ENCODE measurements at regions not wholly inside any gene's neighbourhood (a gene's known extent, or its start where the extent isn't known, plus 50 kb on each side); places are given as distances from the start of the nearest gene placed in this dataset.

DNA sequence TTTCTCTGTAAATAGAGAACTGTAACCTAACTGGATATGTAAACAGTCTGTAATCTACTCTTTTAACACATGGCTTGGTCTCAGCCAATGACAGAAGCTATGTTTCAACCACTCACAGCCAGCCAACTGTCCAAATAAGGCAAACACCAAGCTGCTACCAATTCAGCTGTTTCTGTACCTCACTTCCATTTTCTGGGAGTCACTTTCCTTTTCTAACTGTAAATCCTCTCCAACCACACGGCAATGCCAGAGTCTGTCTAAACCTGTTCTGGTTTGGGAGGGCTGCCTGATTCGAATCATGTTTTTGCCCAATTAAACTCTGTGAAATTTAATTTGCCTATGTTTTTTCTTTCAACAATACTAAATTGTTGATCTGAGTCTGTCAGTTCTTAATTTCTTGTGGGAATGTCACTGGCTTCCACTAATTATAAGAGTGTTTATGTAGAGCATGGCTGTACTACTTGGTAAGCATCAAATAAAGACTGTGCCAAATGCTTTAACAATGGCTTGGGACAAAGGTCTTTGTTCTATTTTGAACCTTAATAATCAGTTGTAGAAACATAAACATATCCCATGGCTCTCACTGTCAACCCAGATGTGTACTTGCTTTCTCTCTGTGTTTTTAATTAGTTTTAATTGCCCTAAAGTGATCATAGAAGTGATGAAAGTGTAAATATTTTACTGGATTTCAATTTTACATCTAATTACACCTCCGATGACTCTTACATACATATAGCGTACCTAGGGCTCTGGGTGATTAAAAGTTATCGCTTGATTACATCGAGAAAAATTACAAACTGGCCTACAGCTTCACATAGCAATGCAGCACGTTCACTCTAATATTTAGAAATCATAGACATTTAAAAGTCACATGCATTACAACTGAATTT lies 1144.6 kb upstream of the TMPRSS15 start:
- DNase-seq (ENCODE audit: low read depth), result no peak
- H3K4me3 ChIP-seq (ENCODE audit: low read depth, low read length), result no peak overlapping the region
- TF ChIP-seq, protein P1, sequence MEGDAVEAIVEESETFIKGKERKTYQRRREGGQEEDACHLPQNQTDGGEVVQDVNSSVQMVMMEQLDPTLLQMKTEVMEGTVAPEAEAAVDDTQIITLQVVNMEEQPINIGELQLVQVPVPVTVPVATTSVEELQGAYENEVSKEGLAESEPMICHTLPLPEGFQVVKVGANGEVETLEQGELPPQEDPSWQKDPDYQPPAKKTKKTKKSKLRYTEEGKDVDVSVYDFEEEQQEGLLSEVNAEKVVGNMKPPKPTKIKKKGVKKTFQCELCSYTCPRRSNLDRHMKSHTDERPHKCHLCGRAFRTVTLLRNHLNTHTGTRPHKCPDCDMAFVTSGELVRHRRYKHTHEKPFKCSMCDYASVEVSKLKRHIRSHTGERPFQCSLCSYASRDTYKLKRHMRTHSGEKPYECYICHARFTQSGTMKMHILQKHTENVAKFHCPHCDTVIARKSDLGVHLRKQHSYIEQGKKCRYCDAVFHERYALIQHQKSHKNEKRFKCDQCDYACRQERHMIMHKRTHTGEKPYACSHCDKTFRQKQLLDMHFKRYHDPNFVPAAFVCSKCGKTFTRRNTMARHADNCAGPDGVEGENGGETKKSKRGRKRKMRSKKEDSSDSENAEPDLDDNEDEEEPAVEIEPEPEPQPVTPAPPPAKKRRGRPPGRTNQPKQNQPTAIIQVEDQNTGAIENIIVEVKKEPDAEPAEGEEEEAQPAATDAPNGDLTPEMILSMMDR (conservative IDR thresholded peaks at IDR 0.05; ENCODE audit: low read depth, low read length), result no peak

- TF ChIP-seq, protein P1 (conservative IDR thresholded peaks at IDR 0.05; ENCODE audit: low read depth, low read length), result no peak
- no peak for DNase-seq (ENCODE audit: low read depth)
- H3K4me3 ChIP-seq (ENCODE audit: low read depth, low read length), result no peak overlapping the region
Measured at GRCh38 chr21:19553919-19554615, 1150.5 kb upstream of the TMPRSS15 start.

GRCh38 chr21:19557046-19557445 lies 1153.5 kb upstream of the TMPRSS15 start:
- TF ChIP-seq, protein P1 (conservative IDR thresholded peaks at IDR 0.05; ENCODE audit: low read depth, low read length), result no peak
- DNase-seq (ENCODE audit: low read depth), result no peak
- no peak overlapping the region for H3K4me3 ChIP-seq (ENCODE audit: low read depth, low read length)

DNA sequence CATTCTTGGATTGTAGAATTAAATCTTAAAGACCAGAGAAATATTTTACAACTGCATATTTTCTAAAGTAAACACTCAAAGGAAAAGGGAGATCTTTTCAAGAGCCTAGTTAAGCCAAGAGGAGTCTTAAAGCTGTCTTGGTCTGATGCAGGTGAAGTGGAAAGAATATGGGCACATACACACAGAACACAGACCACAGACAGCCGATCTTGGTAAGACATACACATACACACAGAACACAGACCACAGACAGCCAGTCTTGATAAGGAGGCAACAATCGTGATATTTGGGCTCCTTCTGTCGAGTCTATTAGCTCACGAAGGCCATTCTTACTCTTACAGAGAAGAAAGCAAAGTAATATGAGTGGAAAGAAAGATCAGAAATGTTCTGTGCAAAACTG lies 1153.9 kb upstream of the TMPRSS15 start:
- TF ChIP-seq, protein P1 (conservative IDR thresholded peaks at IDR 0.05; ENCODE audit: low read depth, low read length), result no peak
- no peak overlapping the region for H3K4me3 ChIP-seq (ENCODE audit: low read depth, low read length)
- no peak for DNase-seq (ENCODE audit: low read depth)

DNA sequence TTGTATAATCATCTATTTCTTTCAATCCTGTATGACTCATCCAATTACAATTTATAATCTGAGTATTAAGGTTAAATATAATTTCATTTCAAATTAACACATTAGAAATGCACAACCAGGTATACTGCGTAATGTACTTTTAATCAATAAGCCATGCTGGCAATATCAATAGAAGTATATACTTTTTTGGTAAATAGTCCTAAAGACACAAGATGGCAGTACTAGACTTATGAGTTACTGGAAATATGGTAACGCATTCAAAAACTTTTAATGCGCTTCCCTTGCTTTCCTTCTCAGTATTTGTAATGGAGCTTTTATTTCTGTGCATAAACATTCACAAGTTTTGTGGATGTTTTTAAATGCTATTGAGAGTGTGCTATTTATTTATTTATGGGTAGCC lies 1162.0 kb upstream of the TMPRSS15 start:
- H3K4me3 ChIP-seq (ENCODE audit: low read depth, low read length), result no peak overlapping the region
- TF ChIP-seq, protein P1 (conservative IDR thresholded peaks at IDR 0.05; ENCODE audit: low read depth, low read length), result no peak
- no peak for DNase-seq (ENCODE audit: low read depth)

DNA sequence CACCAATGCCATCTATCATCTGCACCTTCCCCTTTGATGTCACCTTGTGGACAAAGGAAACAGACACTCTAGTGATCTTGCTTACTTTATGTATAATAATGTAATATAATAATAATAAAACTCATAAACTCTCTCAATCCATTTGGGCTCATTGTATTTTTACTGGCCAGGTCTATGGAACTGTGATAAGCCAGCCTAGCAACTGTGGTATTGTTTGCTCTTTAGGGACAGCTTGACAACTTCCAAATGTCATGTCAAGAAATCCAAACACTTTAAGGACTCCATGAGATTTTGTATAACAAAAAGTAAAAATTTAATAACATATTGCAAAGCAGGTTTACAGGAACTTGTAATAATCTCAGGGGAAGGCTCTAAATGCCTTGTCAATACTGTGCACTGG lies 1163.4 kb upstream of the TMPRSS15 start:
- no peak overlapping the region for H3K4me3 ChIP-seq (ENCODE audit: low read depth, low read length)
- TF ChIP-seq, protein P1 (conservative IDR thresholded peaks at IDR 0.05; ENCODE audit: low read depth, low read length), result no peak
- no peak for DNase-seq (ENCODE audit: low read depth)

Measured in epithelial cell of proximal tubule (primary cell).